MCF 10A (cell line): ENCODE measurements at regions not wholly inside any gene's neighbourhood (a gene's known extent, or its start where the extent isn't known, plus 50 kb on each side); places are given as distances from the start of the nearest gene placed in this dataset.

Source experiments
- BruUV-seq: library from RNA; stranded (reverse); fragments of 400-500 nt; replicated peaks from 2 replicates; lab custom pipeline; 2021; lab: Mats Ljungman, UMichigan
- CTCF ChIA-PET: fragments of 300-600 bp; sonication (Branson Sonifier 250); formaldehyde crosslinking; extraction: SDS; loops from one replicate; lab custom pipeline; 2021; ENCODE audit warnings: antibody characterized with exemption, inconsistent platforms; lab: Yijun Ruan, JAX
- POLR2A ChIA-PET: fragments of 300-600, 350-650 bp; sonication (Branson Sonifier 250); formaldehyde crosslinking; extraction: SDS; loops from one replicate; lab custom pipeline; 2020; ENCODE audit warnings: antibody characterized with exemption, inconsistent platforms; lab: Yijun Ruan, JAX
- DNase-seq: peaks from one replicate; pipeline ENCODE4 v3.0.0-alpha.2; 2018; ENCODE audit not compliant: unreplicated experiment
- H3K27ac Mint-ChIP-seq: one replicate; pipeline ENCODE4 v1.8.0; 2022; ENCODE audit warnings: mild to moderate bottlenecking, low read depth, mixed read lengths; ENCODE audit not compliant: unreplicated experiment
- H3K27me3 Mint-ChIP-seq: one replicate; pipeline ENCODE4 v1.8.0; 2022; ENCODE audit warnings: mixed read lengths; ENCODE audit not compliant: insufficient read depth, unreplicated experiment
- H3K36me3 Mint-ChIP-seq: one replicate; pipeline ENCODE4 v1.8.0; 2022; ENCODE audit warnings: mild to moderate bottlenecking, moderate library complexity, mixed read lengths; ENCODE audit not compliant: insufficient read depth, unreplicated experiment
- H3K4me1 Mint-ChIP-seq: one replicate; pipeline ENCODE4 v1.8.0; 2022; ENCODE audit warnings: mixed read lengths; ENCODE audit not compliant: insufficient read depth, unreplicated experiment
- H3K4me3 Mint-ChIP-seq: one replicate; pipeline ENCODE4 v1.8.0; 2022; ENCODE audit warnings: mild to moderate bottlenecking, moderate library complexity, mixed read lengths; ENCODE audit not compliant: unreplicated experiment
- H3K9me3 Mint-ChIP-seq: one replicate; pipeline ENCODE4 v1.8.0; 2022; ENCODE audit warnings: mixed read lengths; ENCODE audit not compliant: unreplicated experiment
- intact Hi-C: fragments of 100-400 bp; cut with micrococcal nuclease; formaldehyde crosslinking; loops from 2 replicates; pipeline ENCODE4 v1.14.1; 2022
- TF ChIP-seq, protein P1 (sequence below): fragments of 200-600 bp; IDR thresholded peaks from one replicate; pipeline ENCODE4 v1.8.0; 2022; ENCODE audit warnings: antibody characterized with exemption, mild to moderate bottlenecking; ENCODE audit not compliant: unreplicated experiment

DNA sequence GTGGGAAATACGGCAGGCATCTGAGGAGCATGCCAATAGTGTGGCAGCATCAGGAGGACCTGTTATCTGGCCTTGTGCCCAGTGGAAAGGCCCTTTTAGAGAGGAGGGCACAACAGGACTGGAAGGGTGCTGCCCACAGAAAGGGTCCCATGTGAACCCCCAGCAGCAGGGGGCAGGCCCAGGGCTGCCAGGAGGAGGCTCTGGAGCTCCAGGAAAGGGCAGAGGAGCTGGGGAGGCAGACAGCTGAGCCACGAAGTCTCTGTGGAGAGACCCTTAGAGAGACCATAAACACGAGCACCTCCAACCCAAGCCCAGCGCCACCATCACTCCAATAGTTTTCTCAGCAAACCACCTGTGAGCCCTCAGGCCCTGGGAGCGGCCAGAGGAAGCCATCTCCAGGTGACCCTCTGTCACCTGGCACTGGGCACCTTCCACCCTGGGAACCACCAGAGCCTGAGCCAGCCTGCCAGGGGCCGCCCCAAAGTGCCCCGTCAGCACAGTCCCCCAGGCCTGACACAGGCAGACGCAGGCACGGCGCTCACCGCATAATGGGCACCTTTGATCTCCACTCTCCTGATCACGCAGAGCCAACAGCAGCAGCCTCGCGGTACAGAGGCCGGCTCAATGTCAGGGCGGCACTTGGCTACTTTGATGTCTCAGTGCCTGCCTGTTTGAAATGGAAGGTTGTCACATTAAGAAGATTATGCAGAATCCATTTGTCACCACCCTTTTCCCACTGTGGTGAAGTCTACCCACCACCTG, 162.5 kb upstream of the RAB6C start:
- no peak overlapping the region for H3K27ac Mint-ChIP-seq
- intact Hi-C loops: no loop called here
- POLR2A ChIA-PET: interaction anchor here (0.7 kb wide), 1 partner anchor 1281 kb away, joined by 3 read pairs; no protein-coding TSS in a partner anchor
- no peaks in the 10 kb centered on the region for H3K4me1 Mint-ChIP-seq
- peaks cover 6% of the 10 kb centered on the region for H3K36me3 Mint-ChIP-seq
- no TSS peak for BruUV-seq
- H3K4me3 Mint-ChIP-seq: no peak overlapping the region
- no peaks in the 10 kb centered on the region for H3K27me3 Mint-ChIP-seq
- DNase-seq: no peak
- TF ChIP-seq, protein P1, sequence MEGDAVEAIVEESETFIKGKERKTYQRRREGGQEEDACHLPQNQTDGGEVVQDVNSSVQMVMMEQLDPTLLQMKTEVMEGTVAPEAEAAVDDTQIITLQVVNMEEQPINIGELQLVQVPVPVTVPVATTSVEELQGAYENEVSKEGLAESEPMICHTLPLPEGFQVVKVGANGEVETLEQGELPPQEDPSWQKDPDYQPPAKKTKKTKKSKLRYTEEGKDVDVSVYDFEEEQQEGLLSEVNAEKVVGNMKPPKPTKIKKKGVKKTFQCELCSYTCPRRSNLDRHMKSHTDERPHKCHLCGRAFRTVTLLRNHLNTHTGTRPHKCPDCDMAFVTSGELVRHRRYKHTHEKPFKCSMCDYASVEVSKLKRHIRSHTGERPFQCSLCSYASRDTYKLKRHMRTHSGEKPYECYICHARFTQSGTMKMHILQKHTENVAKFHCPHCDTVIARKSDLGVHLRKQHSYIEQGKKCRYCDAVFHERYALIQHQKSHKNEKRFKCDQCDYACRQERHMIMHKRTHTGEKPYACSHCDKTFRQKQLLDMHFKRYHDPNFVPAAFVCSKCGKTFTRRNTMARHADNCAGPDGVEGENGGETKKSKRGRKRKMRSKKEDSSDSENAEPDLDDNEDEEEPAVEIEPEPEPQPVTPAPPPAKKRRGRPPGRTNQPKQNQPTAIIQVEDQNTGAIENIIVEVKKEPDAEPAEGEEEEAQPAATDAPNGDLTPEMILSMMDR: no peak
- H3K9me3 Mint-ChIP-seq: peaks cover 15% of the 10 kb centered on the region
- CTCF ChIA-PET: interaction anchor here (0.7 to 1.2 kb wide), 2 partner anchors 11 to 417 kb away, joined by 3 read pairs; no protein-coding TSS in a partner anchor

DNA sequence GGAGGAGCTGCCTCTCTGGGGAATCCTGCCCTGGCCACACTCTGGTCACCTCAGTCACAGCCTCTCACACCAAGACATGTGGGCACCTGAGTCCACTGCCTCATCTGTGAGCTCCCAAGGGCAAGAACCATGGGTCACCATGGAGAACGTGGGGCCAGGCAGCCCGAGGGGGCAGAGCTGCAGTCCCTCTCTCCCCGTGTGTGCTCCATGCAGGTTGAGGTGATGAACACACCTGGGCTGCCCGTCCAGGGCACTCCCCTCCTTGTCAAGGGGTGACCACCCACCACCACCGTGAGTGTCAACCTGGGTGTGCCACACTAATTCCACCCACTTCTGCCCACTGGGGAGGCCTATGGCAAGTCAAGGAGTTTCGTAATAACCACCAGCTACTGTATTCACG, 159.6 kb upstream of the RAB6C start:
- no peaks in the 10 kb centered on the region for H3K27me3 Mint-ChIP-seq
- ChIA-PET POLR2A (no interaction called here), CTCF (no interaction called here)
- no peaks in the 10 kb centered on the region for H3K36me3 Mint-ChIP-seq
- H3K4me3 Mint-ChIP-seq: no peak overlapping the region
- no TSS peak for BruUV-seq
- no peak for DNase-seq
- H3K27ac Mint-ChIP-seq: no peak overlapping the region
- peaks cover 8% of the 10 kb centered on the region for H3K9me3 Mint-ChIP-seq
- H3K4me1 Mint-ChIP-seq: no peaks in the 10 kb centered on the region
- TF ChIP-seq, protein P1: no peak
- intact Hi-C loops: no loop called here

DNA sequence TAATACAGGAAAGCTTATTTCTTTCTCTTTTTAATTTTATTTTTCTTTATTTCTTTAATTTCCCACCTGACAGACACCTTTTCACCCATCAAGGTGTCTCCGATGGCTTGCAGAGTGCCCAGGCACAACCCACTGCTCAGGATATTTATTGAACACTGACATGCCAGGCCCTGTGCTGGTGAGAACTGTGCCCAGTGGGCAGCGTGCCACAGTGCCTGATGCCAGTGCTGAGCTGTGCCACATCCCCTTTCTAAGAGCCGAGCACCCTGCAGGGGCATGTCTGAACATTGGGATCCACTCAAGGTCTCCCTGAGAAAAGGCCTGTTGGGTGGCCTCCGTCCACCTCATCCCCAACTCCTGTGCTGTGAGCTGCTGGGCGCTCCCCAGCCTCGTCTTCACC, 158.6 kb upstream of the RAB6C start:
- H3K27me3 Mint-ChIP-seq: no peaks in the 10 kb centered on the region
- ChIA-PET POLR2A (no interaction called here), CTCF (no interaction called here)
- TF ChIP-seq, protein P1: no peak
- no peaks in the 10 kb centered on the region for H3K36me3 Mint-ChIP-seq
- H3K27ac Mint-ChIP-seq: no peak overlapping the region
- H3K4me3 Mint-ChIP-seq: no peak overlapping the region
- no TSS peak for BruUV-seq
- no peak for DNase-seq
- H3K4me1 Mint-ChIP-seq: no peaks in the 10 kb centered on the region
- intact Hi-C loops: no loop called here
- peaks cover 7% of the 10 kb centered on the region for H3K9me3 Mint-ChIP-seq

DNA sequence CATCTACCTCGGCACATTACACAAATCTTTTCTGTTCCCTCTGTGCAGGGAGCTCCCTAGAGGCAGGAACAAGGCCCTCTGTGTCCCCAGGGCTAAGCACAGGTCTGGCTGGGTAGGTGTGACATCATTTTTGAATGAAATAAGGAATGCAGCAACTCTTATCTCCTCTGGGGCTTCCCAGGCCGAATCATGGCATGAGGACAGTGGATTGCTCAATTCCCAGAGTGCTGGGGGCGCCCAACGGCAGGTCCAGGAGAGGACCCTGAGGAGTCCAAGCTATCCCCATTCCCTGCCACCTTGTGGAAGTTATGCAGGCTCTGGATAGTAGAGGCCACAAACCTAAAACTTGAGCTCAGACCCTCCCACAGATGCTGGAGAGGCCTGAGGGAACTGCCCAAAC, 158.0 kb upstream of the RAB6C start:
- no TSS peak for BruUV-seq
- POLR2A ChIA-PET: no interaction called here
- H3K36me3 Mint-ChIP-seq: no peaks in the 10 kb centered on the region
- CTCF ChIA-PET: no interaction called here
- no peak overlapping the region for H3K4me3 Mint-ChIP-seq
- H3K4me1 Mint-ChIP-seq: no peaks in the 10 kb centered on the region
- no peak for DNase-seq
- TF ChIP-seq, protein P1: no peak
- H3K27me3 Mint-ChIP-seq: no peaks in the 10 kb centered on the region
- H3K9me3 Mint-ChIP-seq: peaks cover 7% of the 10 kb centered on the region
- no peak overlapping the region for H3K27ac Mint-ChIP-seq
- intact Hi-C loops: no loop called here
